ENCODE measurements at regions not wholly inside any gene's neighbourhood (a gene's known extent, or its start where the extent isn't known, plus 50 kb on each side); places are given as distances from the start of the nearest gene placed in this dataset.
"Not testable (repeated sequence)": the region's sequence is repeated elsewhere in the genome, so short reads cannot be mapped to it uniquely, and the experiment has no call there.

GRCh38 chr6:166802401-166802800 lies 153.9 kb downstream of the RNASET2 start:
- TF ChIP-seq CTCF (IDR thresholded peaks at IDR 0.05; ENCODE audit: low read depth, low read length, missing control alignments): no peak
- no peak overlapping the region for H3K4me3 ChIP-seq (replicated peaks; ENCODE audit: low read depth, low read length)
- no peak for DNase-seq (ENCODE audit: extremely low read depth, low read depth)

GRCh38 chr6:166800137-166800536 lies 156.2 kb downstream of the RNASET2 start:
- H3K4me3 ChIP-seq (replicated peaks; ENCODE audit: low read depth, low read length): no peak overlapping the region
- TF ChIP-seq CTCF (IDR thresholded peaks at IDR 0.05; ENCODE audit: low read depth, low read length, missing control alignments): no peak
- no peak for DNase-seq (ENCODE audit: extremely low read depth, low read depth)

GRCh38 chr6:166798652-166799051 lies 157.7 kb downstream of the RNASET2 start:
- TF ChIP-seq CTCF (IDR thresholded peaks at IDR 0.05; ENCODE audit: low read depth, low read length, missing control alignments): no peak
- DNase-seq (ENCODE audit: extremely low read depth, low read depth): no peak
- H3K4me3 ChIP-seq (replicated peaks; ENCODE audit: low read depth, low read length): no peak overlapping the region

- TF ChIP-seq CTCF (IDR thresholded peaks at IDR 0.05; ENCODE audit: low read depth, low read length, missing control alignments): no peak
- no peak overlapping the region for H3K4me3 ChIP-seq (replicated peaks; ENCODE audit: low read depth, low read length)
- DNase-seq (ENCODE audit: extremely low read depth, low read depth): no peak
Measured at GRCh38 chr6:166796610-166797009, 159.7 kb downstream of the RNASET2 start.

DNA sequence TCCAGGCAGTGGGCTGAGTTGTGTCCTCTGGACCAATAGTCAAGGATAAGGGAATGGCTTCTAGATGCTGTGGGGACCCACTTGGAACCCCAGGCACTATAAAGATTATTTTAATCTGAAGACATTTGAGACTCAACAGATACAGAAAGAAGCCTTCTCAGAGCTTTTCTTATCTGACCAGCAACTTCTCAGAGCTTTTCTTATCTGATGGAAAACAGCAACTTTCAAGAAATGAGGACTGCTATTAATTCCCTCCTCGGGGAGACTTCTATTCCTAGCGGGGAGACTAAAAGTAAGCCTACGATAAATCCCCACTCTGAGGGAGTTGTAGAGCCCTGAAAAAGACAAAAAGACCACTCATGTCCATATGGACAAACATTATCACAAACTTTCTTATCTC lies 160.5 kb downstream of the RNASET2 start:
- DNase-seq (ENCODE audit: extremely low read depth, low read depth): no peak
- H3K4me3 ChIP-seq (replicated peaks; ENCODE audit: low read depth, low read length): no peak overlapping the region
- no peak for TF ChIP-seq CTCF (IDR thresholded peaks at IDR 0.05; ENCODE audit: low read depth, low read length, missing control alignments)

- not testable (repeated sequence) for H3K4me3 ChIP-seq (replicated peaks; ENCODE audit: low read depth, low read length); DNase-seq (ENCODE audit: extremely low read depth, low read depth)
Measured at GRCh38 chr6:166790808-166791207, 163.8 kb upstream of the RPS6KA2 start.

DNA sequence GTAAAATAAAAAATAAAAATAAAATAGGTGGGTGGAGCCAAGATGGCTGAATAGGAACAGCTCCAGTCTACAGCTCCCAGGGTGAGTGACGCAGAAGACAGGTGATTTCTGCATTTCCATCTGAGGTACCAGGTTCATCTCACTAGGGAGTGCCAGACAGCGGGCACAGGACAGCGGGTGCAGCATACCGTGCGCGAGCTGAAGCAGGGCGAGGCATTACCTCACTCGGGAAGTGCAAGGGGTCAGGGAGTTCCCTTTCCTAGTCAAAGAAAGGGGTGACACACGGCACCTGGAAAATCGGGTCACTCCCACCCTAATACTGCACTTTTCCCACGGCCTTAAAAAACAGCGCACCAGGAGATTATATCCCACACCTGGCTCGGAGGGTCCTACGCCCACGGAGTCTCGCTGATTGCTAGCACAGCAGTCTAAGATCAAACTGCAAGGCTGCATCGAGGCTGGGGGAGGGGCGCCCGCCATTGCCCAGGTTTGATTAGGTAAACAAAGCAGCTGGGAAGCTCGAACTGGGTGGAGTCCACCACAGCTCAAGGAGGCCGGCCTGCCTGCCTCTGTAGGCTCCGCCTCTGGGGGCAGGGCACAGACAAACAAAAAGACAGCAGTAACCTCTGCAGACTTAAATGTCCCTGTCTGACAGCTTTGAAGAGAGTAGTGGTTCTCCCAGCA lies 161.9 kb upstream of the RPS6KA2 start:
- not testable (repeated sequence) for H3K4me3 ChIP-seq (replicated peaks; ENCODE audit: low read depth, low read length); DNase-seq (ENCODE audit: extremely low read depth, low read depth)

DNA sequence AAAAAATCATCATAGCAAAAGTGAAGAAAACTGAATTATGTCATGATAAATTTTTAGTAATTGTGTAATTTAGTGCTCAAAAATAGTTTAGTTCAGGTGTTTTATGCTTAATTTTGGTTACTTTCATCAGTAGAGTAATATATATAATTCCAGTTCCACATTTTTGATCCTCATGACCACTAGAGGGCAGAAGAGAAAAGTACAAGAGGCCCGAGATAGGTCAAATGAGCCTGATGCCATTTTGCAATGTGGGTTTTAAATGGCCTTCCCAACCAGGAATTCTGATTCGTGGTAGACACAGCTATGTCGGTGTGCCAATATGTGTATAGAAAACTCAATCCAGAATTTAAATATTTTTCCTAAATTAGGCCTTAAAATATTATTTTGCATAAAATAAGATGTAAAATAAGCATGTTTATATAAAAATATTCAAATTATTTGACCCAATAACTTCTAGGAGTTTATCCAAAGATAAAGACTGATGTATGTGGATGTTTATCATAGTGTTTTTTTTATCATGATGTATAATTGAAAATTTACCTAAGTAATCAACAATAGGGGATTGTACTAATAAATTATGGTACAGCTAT lies 159.7 kb upstream of the RPS6KA2 start:
- DNase-seq (ENCODE audit: extremely low read depth, low read depth): peak; percentile 44
- no peak overlapping the region for H3K4me3 ChIP-seq (replicated peaks; ENCODE audit: low read depth, low read length)
- peak; percentile 64 for TF ChIP-seq CTCF (IDR thresholded peaks at IDR 0.05; ENCODE audit: low read depth, low read length, missing control alignments)
